NCI-H2227 treated with DMSO at 0.1 percent for 48 hours (cell line): ENCODE measurements at regions not wholly inside any gene's neighbourhood (a gene's known extent, or its start where the extent isn't known, plus 50 kb on each side); places are given as distances from the start of the nearest gene placed in this dataset.

Experiments
- DNase-seq: peaks from one replicate; lab custom pipeline; 2025; lab: John Stamatoyannopoulos, UW

GRCh38 chr3:23644099-23644498 lies 161.7 kb upstream of the UBE2E1 start:
- no peak for DNase-seq

- DNase-seq = no peak
Observed at GRCh38 chr3:23644676-23645075, 161.1 kb upstream of the UBE2E1 start.

- no peak for DNase-seq
Observed at GRCh38 chr3:23645533-23646183, 160.1 kb upstream of the UBE2E1 start.

GRCh38 chr3:23646184-23646920 lies 159.4 kb upstream of the UBE2E1 start:
- no peak for DNase-seq

- no peak for DNase-seq
Observed at GRCh38 chr3:23647706-23648258, 158.0 kb upstream of the UBE2E1 start.

GRCh38 chr3:23648326-23648995 lies 157.3 kb upstream of the UBE2E1 start:
- DNase-seq = no peak

GRCh38 chr3:23648996-23649395 lies 156.8 kb upstream of the UBE2E1 start:
- no peak for DNase-seq

GRCh38 chr3:23649448-23649847 lies 156.3 kb upstream of the UBE2E1 start:
- DNase-seq = no peak

GRCh38 chr3:23650371-23651140 lies 155.2 kb upstream of the UBE2E1 start:
- DNase-seq = no peak

- DNase-seq = no peak
Observed at GRCh38 chr3:23653647-23654525, 151.9 kb upstream of the UBE2E1 start.

GRCh38 chr3:23654571-23654970 lies 151.2 kb upstream of the UBE2E1 start:
- no peak for DNase-seq

GRCh38 chr3:23655749-23656148 lies 150.0 kb upstream of the UBE2E1 start:
- DNase-seq = no peak

GRCh38 chr3:23656199-23656598 lies 149.6 kb upstream of the UBE2E1 start:
- no peak for DNase-seq

- DNase-seq = no peak
Observed at GRCh38 chr3:23656821-23657220, 148.9 kb upstream of the UBE2E1 start.

- no peak for DNase-seq
Observed at GRCh38 chr3:23657647-23658046, 148.1 kb upstream of the UBE2E1 start.

GRCh38 chr3:23659274-23659673 lies 146.5 kb upstream of the UBE2E1 start:
- DNase-seq = no peak

- DNase-seq = peak; percentile 33
Observed at GRCh38 chr3:23659840-23660430, 145.8 kb upstream of the UBE2E1 start.

GRCh38 chr3:23662079-23662617 lies 143.6 kb upstream of the UBE2E1 start:
- no peak for DNase-seq

GRCh38 chr3:23663246-23663645 lies 142.5 kb upstream of the UBE2E1 start:
- no peak for DNase-seq

- no peak for DNase-seq
Observed at GRCh38 chr3:23663661-23664186, 142.0 kb upstream of the UBE2E1 start.
